ENCODE measurements at regions not wholly inside any gene's neighbourhood (a gene's known extent, or its start where the extent isn't known, plus 50 kb on each side); places are given as distances from the start of the nearest gene placed in this dataset.
"Not testable (repeated sequence)": the region's sequence is repeated elsewhere in the genome, so short reads cannot be mapped to it uniquely, and the experiment has no call there.

DNA sequence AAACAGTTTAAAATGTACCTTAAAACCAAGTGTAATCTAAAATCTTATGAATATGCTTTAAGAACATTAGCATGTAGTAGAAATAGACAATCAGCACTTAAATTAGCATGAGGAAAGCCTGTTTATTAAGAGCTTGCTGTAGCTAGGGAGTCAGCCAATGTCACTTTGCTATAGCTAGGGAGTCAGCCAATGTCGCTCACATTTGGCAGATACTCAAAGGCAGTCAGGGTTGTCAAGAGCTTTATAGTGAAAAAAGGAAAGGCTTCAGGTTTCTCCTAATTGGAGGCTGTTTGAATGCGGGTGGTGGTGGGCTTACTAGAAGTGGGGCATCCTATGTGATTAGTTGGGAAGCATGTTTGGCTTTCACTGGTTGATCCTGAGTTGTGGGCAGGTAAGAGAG, 226.2 kb upstream of the DGKB start:
- TF ChIP-seq, protein P1, sequence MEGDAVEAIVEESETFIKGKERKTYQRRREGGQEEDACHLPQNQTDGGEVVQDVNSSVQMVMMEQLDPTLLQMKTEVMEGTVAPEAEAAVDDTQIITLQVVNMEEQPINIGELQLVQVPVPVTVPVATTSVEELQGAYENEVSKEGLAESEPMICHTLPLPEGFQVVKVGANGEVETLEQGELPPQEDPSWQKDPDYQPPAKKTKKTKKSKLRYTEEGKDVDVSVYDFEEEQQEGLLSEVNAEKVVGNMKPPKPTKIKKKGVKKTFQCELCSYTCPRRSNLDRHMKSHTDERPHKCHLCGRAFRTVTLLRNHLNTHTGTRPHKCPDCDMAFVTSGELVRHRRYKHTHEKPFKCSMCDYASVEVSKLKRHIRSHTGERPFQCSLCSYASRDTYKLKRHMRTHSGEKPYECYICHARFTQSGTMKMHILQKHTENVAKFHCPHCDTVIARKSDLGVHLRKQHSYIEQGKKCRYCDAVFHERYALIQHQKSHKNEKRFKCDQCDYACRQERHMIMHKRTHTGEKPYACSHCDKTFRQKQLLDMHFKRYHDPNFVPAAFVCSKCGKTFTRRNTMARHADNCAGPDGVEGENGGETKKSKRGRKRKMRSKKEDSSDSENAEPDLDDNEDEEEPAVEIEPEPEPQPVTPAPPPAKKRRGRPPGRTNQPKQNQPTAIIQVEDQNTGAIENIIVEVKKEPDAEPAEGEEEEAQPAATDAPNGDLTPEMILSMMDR (IDR thresholded peaks at IDR 0.05), result no peak
- no peak for ATAC-seq
- Histone ChIP-seq H3K4me1 (no peaks in the 10 kb centered on the region), H3K4me3 (no peak overlapping the region), H3K27me3 (ENCODE audit: low read depth) (no peaks in the 10 kb centered on the region), H3K9me3 (no peaks in the 10 kb centered on the region), H3K36me3 (no peaks in the 10 kb centered on the region), H3K27ac (no peak overlapping the region)
- DNase-seq, result no peak
- intact Hi-C loops (cut with DNase I), result no loop called here

DNA sequence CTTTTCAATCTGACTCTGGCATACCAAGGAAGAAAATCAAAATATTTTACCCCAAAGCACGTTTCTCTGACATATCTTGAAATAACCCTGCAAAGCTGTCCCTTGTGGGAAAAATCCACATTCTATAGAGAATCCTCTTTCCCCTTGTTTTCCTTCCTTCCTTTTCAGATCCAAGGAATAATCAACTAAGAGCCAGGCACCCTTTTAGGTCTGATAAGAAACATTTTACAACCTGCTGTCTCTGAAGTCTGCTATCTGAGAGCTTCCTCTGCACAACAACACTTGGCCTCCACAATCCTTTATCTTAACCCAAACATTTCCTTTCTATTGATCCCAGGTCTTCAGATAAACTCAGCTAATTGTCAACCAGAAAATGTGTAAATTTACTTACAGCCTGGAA, 224.1 kb upstream of the DGKB start:
- DNase-seq; intact Hi-C loops (cut with DNase I): not testable (repeated sequence)

DNA sequence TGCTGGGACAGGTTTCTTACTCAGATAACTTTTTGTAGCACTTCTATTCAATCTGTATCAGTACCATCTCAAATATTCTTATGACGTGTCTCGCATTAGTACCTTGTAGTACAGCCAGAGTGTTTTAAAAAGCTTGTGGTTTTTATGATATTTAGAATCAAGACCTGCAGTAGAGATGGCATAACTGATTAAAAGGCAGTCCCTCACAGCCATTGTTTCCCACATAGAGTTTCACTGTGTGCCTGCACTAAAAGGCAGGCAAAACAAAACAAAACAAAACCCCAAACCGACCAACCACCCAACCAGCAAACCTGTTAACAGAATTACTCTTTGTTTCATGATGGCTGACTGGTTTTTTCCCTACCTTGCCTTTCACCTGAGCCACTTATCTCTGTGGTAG, 221.3 kb upstream of the DGKB start:
- intact Hi-C loops (cut with DNase I), result no loop called here
- DNase-seq (no peak), ATAC-seq (no peak)
- no peaks in the 10 kb centered on the region for H3K4me1 ChIP-seq
- no peak overlapping the region for H3K4me3 ChIP-seq
- H3K36me3 ChIP-seq, result no peaks in the 10 kb centered on the region
- H3K9me3 ChIP-seq, result no peaks in the 10 kb centered on the region
- H3K27me3 ChIP-seq (ENCODE audit: low read depth), result no peaks in the 10 kb centered on the region
- H3K27ac ChIP-seq, result no peak overlapping the region
- TF ChIP-seq, protein P1 (IDR thresholded peaks at IDR 0.05), result no peak

More for the DNA sequence above, 224.1 kb upstream of the DGKB start:
- not testable (repeated sequence) for H3K27ac ChIP-seq; H3K4me1 ChIP-seq; H3K9me3 ChIP-seq; H3K27me3 ChIP-seq (ENCODE audit: low read depth); ATAC-seq; H3K36me3 ChIP-seq; H3K4me3 ChIP-seq

DNA sequence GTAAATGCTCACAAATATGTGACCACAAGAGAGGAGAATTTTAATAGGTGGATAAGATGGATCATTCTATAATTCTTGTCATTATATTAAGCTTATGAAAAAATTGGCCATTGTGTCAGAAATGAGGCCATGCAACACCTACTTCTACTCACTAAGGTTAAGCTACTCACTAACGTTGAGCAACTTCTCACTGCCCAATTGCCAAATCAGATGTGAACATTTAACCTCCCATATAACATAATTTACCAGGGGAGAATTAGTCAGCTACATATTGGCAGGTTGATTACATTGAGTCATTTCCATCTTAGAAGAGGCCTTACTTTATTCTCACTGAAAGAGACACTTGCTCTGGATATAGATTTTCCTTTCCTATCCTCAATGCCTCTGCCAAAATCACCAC, 211.2 kb upstream of the DGKB start:
- Histone ChIP-seq H3K27ac (no peak overlapping the region), H3K4me3 (no peak overlapping the region), H3K36me3 (no peaks in the 10 kb centered on the region), H3K27me3 (ENCODE audit: low read depth) (no peaks in the 10 kb centered on the region), H3K9me3 (no peaks in the 10 kb centered on the region), H3K4me1 (no peaks in the 10 kb centered on the region)
- TF ChIP-seq, protein P1 (IDR thresholded peaks at IDR 0.05), result no peak
- ATAC-seq (no peak), DNase-seq (no peak)
- intact Hi-C loops (cut with DNase I), result no loop called here

DNA sequence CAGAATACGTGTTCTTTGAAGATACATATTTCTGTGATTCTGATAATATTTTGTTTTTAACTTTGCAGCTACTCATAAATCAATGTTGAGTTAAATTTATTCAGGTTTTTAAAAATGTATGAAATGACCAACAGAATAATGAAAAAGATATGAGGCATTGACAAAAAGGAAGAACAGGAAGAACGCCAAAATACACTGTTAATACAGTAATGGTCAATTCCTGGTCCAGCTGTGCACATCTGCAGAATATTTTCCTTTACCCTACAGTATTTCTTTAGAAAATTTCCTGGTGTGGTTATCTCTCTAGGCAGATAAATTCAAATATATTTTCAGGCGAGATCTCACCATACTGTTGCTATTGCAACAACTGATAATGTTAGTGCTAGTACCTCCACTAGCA, 203.2 kb upstream of the DGKB start:
- intact Hi-C loops (cut with DNase I), result no loop called here
- H3K27ac ChIP-seq, result no peak overlapping the region
- TF ChIP-seq, protein P1 (IDR thresholded peaks at IDR 0.05), result no peak
- no peaks in the 10 kb centered on the region for H3K36me3 ChIP-seq
- H3K4me1 ChIP-seq, result no peaks in the 10 kb centered on the region
- no peaks in the 10 kb centered on the region for H3K9me3 ChIP-seq
- ATAC-seq (no peak), DNase-seq (no peak)
- no peak overlapping the region for H3K4me3 ChIP-seq
- no peaks in the 10 kb centered on the region for H3K27me3 ChIP-seq (ENCODE audit: low read depth)

DNA sequence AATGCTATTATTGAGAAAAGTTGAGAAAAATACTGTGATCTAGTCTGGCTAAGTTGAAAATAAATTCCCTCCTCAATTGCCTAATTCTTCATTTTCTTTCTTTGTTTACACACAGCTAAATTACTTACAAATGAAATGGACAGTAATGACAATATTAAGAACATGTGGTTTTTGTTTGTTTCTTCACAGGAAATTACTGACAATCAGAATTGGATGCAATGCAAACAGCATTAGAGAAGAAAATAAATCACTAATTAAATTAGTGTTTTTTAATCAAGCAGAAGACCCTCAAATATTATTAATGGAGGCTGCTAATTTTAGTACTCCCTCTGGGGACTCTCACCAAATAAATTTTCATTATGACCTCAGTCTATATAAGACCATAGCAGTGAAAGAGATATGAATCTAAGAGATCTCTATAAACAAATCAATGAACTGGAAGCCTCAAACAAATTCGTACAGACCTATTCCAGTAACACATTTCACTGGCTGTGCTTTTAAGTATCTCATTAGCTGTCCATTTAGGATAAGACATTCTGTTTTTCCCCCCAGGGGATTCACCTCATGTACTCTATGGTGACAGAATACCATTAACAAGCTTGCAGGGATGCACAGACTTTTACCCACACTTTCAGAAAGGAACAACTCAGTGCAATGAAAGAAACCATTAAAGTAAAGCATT, 202.0 kb upstream of the DGKB start:
- H3K4me3 ChIP-seq, result no peak overlapping the region
- H3K36me3 ChIP-seq, result no peaks in the 10 kb centered on the region
- no peaks in the 10 kb centered on the region for H3K9me3 ChIP-seq
- intact Hi-C loops (cut with DNase I), result no loop called here
- ATAC-seq (no peak), DNase-seq (no peak)
- H3K4me1 ChIP-seq, result no peaks in the 10 kb centered on the region
- no peak overlapping the region for H3K27ac ChIP-seq
- H3K27me3 ChIP-seq (ENCODE audit: low read depth), result no peaks in the 10 kb centered on the region
- TF ChIP-seq, protein P1 (IDR thresholded peaks at IDR 0.05), result no peak
